Keratinocyte (primary cell): ENCODE measurements at regions not wholly inside any gene's neighbourhood (a gene's known extent, or its start where the extent isn't known, plus 50 kb on each side); places are given as distances from the start of the nearest gene placed in this dataset.
"Not testable (repeated sequence)": the region's sequence is repeated elsewhere in the genome, so short reads cannot be mapped to it uniquely, and the experiment has no call there.

ENCODE experiments used
- DNase-seq: peaks from one replicate; pipeline ENCODE4 v3.0.0-alpha.2; 2011; ENCODE audit warnings: low read depth, missing footprints, low spot score
- FAIRE-seq: peaks from 2 replicates; lab custom pipeline; 2011; peaks lifted over from hg19 to GRCh38; lab: Jason Lieb, UNC
- H2AFZ ChIP-seq: 2 replicates; pipeline ENCODE4 v1.6.0; 2012; ENCODE audit warnings: low read length, control low read depth, inconsistent platforms; ENCODE audit not compliant: control insufficient read depth
- H3K27ac ChIP-seq: 2 replicates; pipeline ENCODE4 v1.5.1; 2011; ENCODE audit warnings: low read length; ENCODE audit not compliant: control insufficient read depth, insufficient read depth
- H3K27me3 ChIP-seq: 3 replicates; pipeline ENCODE4 v1.6.0; 2011; ENCODE audit warnings: low read length; ENCODE audit not compliant: control insufficient read depth, insufficient read depth; ENCODE audit errors: extremely low read depth
- H3K36me3 ChIP-seq, 2 experiments: 2 replicates in 1 of 2; 3 replicates in 1 of 2; pipeline ENCODE4 v1.5.1; 2011; ENCODE audit warnings: low read length in 2 of 2, mild to moderate bottlenecking in 1 of 2; ENCODE audit not compliant: control insufficient read depth in 2 of 2, insufficient read depth in 2 of 2; ENCODE audit errors: extremely low read depth in 1 of 2
- H3K4me1 ChIP-seq: 3 replicates; pipeline ENCODE4 v1.5.1; 2011; ENCODE audit warnings: low read length; ENCODE audit not compliant: control insufficient read depth, insufficient read depth; ENCODE audit errors: extremely low read depth
- H3K4me2 ChIP-seq: 3 replicates; pipeline ENCODE4 v1.6.0; 2011; ENCODE audit warnings: low read depth, low read length; ENCODE audit not compliant: control insufficient read depth, insufficient read depth; ENCODE audit errors: extremely low read depth
- H3K4me3 ChIP-seq, 3 experiments: fragments of 200-600 bp in 1 of 3; sonication (generic) in 1 of 3; 2 replicates in 2 of 3; 3 replicates in 1 of 3; pipeline ENCODE4 v1.5.1; 2011 to 2016; ENCODE audit warnings: low read length in 3 of 3, mild to moderate bottlenecking in 3 of 3, control low read depth in 2 of 3, inconsistent platforms in 1 of 3, low read depth in 1 of 3, mixed read lengths in 1 of 3, mixed run types in 1 of 3, moderate library complexity in 1 of 3; ENCODE audit not compliant: control insufficient read depth in 2 of 3, insufficient read depth in 2 of 3; ENCODE audit errors: extremely low read depth in 1 of 3
- H3K79me2 ChIP-seq: 2 replicates; pipeline ENCODE4 v1.6.0; 2012; ENCODE audit warnings: low read length; ENCODE audit not compliant: control insufficient read depth, insufficient read depth
- H3K9ac ChIP-seq: 3 replicates; pipeline ENCODE4 v1.6.0; 2011; ENCODE audit warnings: low read length; ENCODE audit not compliant: control insufficient read depth, insufficient read depth; ENCODE audit errors: extremely low read depth
- H3K9me1 ChIP-seq: 3 replicates; pipeline ENCODE4 v1.6.0; 2011; ENCODE audit warnings: low read length; ENCODE audit not compliant: control insufficient read depth, insufficient read depth; ENCODE audit errors: extremely low read depth
- H3K9me3 ChIP-seq: 2 replicates; pipeline ENCODE4 v1.5.1; 2012; ENCODE audit warnings: low read depth, low read length; ENCODE audit not compliant: control insufficient read depth
- H4K20me1 ChIP-seq: 3 replicates; pipeline ENCODE4 v1.6.0; 2011; ENCODE audit warnings: low read length; ENCODE audit not compliant: control insufficient read depth, insufficient read depth; ENCODE audit errors: extremely low read depth
- CTCF ChIP-seq, 3 experiments: IDR thresholded peaks in 1 of 3; conservative IDR thresholded peaks in 1 of 3; optimal IDR thresholded peaks in 1 of 3; 2 replicates in 2 of 3; 3 replicates in 1 of 3; pipeline versions ENCODE3 to v1.5.1; 2011; ENCODE audit warnings: low read length in 3 of 3, mild to moderate bottlenecking in 3 of 3, moderate library complexity in 2 of 3, control low read depth in 1 of 3, inconsistent platforms in 1 of 3; ENCODE audit not compliant: insufficient read depth in 2 of 3; ENCODE audit errors: extremely low read depth in 1 of 3
- EZH2 ChIP-seq: IDR thresholded peaks from one replicate; pipeline ENCODE4 v1.6.1; 2012; ENCODE audit warnings: inconsistent platforms, mild to moderate bottlenecking, low read length, moderate library complexity
- dilution Hi-C: fragments of 300-500 bp; cut with MboI; formaldehyde crosslinking; loops from one replicate; pipeline ENCODE4 v1.7.0; 2020; ENCODE audit warnings: low sequenced_read_pairs; ENCODE audit not compliant: extremely low pct_ligation_motif_present

GRCh38 chr1:171405391-171405714 lies 80.0 kb upstream of the PRRC2C start:
- no peak overlapping the region for H2AFZ ChIP-seq
- FAIRE-seq: no peak

GRCh38 chr1:171413557-171413956 lies 71.8 kb upstream of the PRRC2C start:
- H3K27ac ChIP-seq, H3K9me1 ChIP-seq, H3K36me3 ChIP-seq, H3K4me1 ChIP-seq, H2AFZ ChIP-seq, H3K79me2 ChIP-seq, DNase-seq, H3K27me3 ChIP-seq, FAIRE-seq, H4K20me1 ChIP-seq, H3K4me3 ChIP-seq, dilution Hi-C loops, H3K9me3 ChIP-seq, H3K9ac ChIP-seq, H3K4me2 ChIP-seq: not testable (repeated sequence)

More at GRCh38 chr1:171405391-171405714, 80.0 kb upstream of the PRRC2C start:
- H3K36me3 ChIP-seq: no peaks in the 10 kb centered on the region
- H3K27ac ChIP-seq: no peak overlapping the region
- no peak overlapping the region for H3K9ac ChIP-seq
- peaks cover 11% of the 10 kb centered on the region for H3K4me1 ChIP-seq
- H3K9me1 ChIP-seq: no peaks in the 10 kb centered on the region
- DNase-seq: no peak
- dilution Hi-C loops: no loop called here
- no peaks in the 10 kb centered on the region for H3K79me2 ChIP-seq
- H3K27me3 ChIP-seq: no peaks in the 10 kb centered on the region
- TF ChIP-seq CTCF (optimal IDR thresholded peaks at IDR 0.05 in 1 of 3, IDR thresholded peaks at IDR 0.05 in 1 of 3, conservative IDR thresholded peaks at IDR 0.05 in 1 of 3; ENCODE audit: extremely low read depth in 1 of 3, insufficient read depth in 2 of 3, low read length in 3 of 3) (no peak), EZH2 (no peak)
- no peak overlapping the region for H3K4me2 ChIP-seq
- no peak overlapping the region for H3K4me3 ChIP-seq
- H3K9me3 ChIP-seq: no peaks in the 10 kb centered on the region
- H4K20me1 ChIP-seq: no peaks in the 10 kb centered on the region

- no peaks in the 10 kb centered on the region for H3K27me3 ChIP-seq
- dilution Hi-C loops: no loop called here
- TF ChIP-seq EZH2 (no peak), CTCF (optimal IDR thresholded peaks at IDR 0.05 in 1 of 3, IDR thresholded peaks at IDR 0.05 in 1 of 3, conservative IDR thresholded peaks at IDR 0.05 in 1 of 3; ENCODE audit: extremely low read depth in 1 of 3, insufficient read depth in 2 of 3, low read length in 3 of 3) (no peak)
- no peaks in the 10 kb centered on the region for H4K20me1 ChIP-seq
- H3K4me3 ChIP-seq: no peak overlapping the region
- no peak overlapping the region for H3K27ac ChIP-seq
- DNase-seq (no peak), FAIRE-seq (no peak)
- H3K4me1 ChIP-seq: peaks cover 35% of the 10 kb centered on the region
- no peaks in the 10 kb centered on the region for H3K79me2 ChIP-seq
- H3K9ac ChIP-seq: no peak overlapping the region
- H3K4me2 ChIP-seq: no peak overlapping the region
- H3K9me1 ChIP-seq: no peaks in the 10 kb centered on the region
- no peaks in the 10 kb centered on the region for H3K36me3 ChIP-seq
- no peaks in the 10 kb centered on the region for H3K9me3 ChIP-seq
- H2AFZ ChIP-seq: peak overlapping the region; percentile 52
These were observed 66.8 kb upstream of the PRRC2C start for GRCh38 chr1:171418546-171418945.
